GM23248 (cell line): ENCODE measurements at regions not wholly inside any gene's neighbourhood (a gene's known extent, or its start where the extent isn't known, plus 50 kb on each side); places are given as distances from the start of the nearest gene placed in this dataset.

Experiments
- EZH2 ChIP-seq: fragments of 200-600 bp; sonication (generic); IDR thresholded peaks from 2 replicates; pipeline ENCODE4 v1.6.1; 2018; ENCODE audit warnings: antibody characterized with exemption, mild to moderate bottlenecking; ENCODE audit not compliant: insufficient read depth, poor library complexity, severe bottlenecking
- EZH2phosphoT487 ChIP-seq: fragments of 200-600 bp; sonication (generic); IDR thresholded peaks from 2 replicates; pipeline ENCODE4 v1.6.1; 2018; ENCODE audit warnings: antibody characterized with exemption, moderate library complexity, mild to moderate bottlenecking, low read depth; ENCODE audit not compliant: insufficient read depth

GRCh38 chr18:75518007-75518406 lies 90.5 kb upstream of the SMIM21 start:
- no peak for TF ChIP-seq EZH2
- TF ChIP-seq EZH2phosphoT487, result no peak
